GM21360 (cell line): ENCODE measurements at regions not wholly inside any gene's neighbourhood (a gene's known extent, or its start where the extent isn't known, plus 50 kb on each side); places are given as distances from the start of the nearest gene placed in this dataset.
"Not testable (repeated sequence)": the region's sequence is repeated elsewhere in the genome, so short reads cannot be mapped to it uniquely, and the experiment has no call there.

Experiments used
- ATAC-seq: cut with Tn5 transposase; IDR thresholded peaks from one replicate; pipeline ENCODE4 v1.9.1; 2021; ENCODE audit warnings: mild to moderate bottlenecking, moderate library complexity; ENCODE audit not compliant: unreplicated experiment

GRCh38 chr5:71905834-71906711 lies 187.0 kb downstream of the CARTPT start:
- no peak for ATAC-seq

DNA sequence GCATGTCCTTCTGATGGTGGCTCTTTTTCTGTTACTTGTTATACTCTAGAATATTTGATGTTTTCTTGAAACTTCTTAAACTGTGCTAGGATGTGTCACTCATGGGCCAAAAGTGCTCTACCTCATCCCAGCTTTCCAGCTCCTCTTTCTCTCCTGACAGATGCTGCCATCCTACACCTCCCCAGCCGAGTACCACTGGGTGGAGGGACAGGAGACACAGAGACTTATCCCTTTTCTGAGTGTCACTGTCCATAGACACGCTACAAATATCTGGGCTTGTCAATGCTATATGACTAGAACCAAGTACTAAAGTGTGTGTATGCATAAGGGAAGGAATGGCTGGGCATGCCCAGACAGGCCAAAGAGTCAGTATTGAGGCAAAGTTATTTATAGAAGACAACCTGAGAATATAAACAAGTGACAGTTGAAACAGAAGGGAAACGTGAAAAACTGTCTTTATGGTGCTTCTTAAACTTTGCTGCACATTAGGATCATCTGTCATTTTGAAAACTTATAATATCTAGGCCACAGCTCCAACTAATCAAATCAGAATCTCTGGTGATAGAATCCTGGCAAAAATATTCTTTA lies 188.0 kb downstream of the CARTPT start:
- ATAC-seq: no peak

GRCh38 chr5:71907608-71908145 lies 188.6 kb downstream of the CARTPT start:
- ATAC-seq: no peak

- ATAC-seq: no peak
These were observed 191.7 kb downstream of the CARTPT start for GRCh38 chr5:71910741-71911140.

DNA sequence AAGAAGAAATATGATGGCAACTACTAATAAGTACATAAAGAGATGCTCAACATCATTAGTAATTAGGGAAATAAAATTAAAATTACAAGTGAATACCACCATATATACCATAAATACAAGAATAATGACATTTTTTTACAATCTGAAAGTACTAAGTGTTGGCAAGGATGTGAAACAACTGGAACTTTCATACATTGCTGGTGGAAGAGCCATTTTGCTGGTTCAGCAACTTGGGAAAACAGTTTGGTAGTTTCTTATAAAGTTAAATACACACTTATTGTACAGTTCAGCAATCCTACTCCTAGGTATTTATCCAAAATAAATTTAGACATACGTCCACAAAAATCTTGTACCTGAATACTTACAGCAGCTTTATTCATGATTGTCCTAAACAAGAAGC lies 192.9 kb downstream of the CARTPT start:
- ATAC-seq: no peak

- no peak for ATAC-seq
These were observed 193.0 kb upstream of the MAP1B start for GRCh38 chr5:71914281-71914680.

DNA sequence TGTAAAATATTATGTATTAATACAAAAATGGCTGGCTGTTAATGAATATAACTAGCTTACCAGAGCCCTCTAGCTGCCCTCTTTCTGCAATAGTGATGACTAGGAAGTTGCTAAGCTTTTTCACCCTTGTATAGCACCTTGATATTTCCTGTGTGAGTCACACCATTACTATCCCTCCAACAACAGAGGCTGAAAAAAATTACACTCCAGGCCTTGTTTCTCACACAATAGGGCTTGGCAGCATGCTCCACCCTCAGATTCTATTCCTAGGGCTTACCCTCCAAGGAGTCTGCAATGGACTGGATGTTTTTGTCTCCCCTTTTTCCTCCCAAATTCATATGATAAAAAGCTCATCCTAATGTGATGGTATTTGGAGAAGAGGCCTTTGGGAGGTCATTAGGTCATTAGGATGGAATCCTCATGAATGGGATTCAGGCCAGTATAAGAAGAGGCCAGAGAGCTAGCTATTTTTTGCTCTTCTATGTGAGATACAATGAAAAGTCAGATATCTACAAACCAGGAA lies 184.6 kb upstream of the MAP1B start:
- ATAC-seq: no peak

- no peak for ATAC-seq
These were observed 183.5 kb upstream of the MAP1B start for GRCh38 chr5:71923755-71924154.

DNA sequence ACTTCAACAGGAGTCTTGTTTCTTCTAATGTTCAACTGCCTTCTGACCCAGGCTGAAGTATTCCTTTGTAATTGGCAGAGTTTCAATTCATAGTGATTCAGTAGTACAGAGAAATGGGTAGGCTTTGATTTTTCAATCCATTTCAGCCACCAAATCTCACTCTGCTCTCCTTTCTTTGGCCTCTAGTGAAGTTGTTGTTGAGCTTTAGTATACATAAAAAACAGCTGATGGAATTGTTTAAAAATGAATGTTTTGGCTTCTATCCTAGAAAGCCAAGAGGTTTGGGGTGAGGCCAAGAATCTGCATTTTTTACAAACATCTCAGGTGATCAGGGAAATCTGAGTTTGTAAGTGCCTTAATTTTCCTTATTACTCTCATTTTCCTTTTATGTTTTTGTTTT lies 182.9 kb upstream of the MAP1B start:
- ATAC-seq: no peak

DNA sequence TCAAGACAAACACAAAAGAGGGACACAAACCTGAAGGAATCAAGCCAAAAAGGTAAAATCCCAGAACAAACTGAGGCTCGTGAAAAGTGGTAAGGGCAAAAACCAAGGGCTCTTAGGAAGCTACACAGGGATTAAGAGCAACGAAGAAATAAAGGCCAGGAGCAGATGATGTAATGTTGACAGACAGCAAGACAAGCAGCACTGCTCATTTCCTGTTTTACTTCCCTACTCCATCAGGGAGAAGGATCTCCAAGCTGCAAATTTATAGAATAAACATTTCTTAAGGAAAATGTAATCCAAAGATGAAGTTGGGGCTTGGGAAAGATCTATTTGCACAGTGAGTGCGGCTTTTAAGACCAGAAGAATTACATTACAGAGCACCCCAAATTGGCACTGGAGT lies 182.3 kb upstream of the MAP1B start:
- no peak for ATAC-seq

DNA sequence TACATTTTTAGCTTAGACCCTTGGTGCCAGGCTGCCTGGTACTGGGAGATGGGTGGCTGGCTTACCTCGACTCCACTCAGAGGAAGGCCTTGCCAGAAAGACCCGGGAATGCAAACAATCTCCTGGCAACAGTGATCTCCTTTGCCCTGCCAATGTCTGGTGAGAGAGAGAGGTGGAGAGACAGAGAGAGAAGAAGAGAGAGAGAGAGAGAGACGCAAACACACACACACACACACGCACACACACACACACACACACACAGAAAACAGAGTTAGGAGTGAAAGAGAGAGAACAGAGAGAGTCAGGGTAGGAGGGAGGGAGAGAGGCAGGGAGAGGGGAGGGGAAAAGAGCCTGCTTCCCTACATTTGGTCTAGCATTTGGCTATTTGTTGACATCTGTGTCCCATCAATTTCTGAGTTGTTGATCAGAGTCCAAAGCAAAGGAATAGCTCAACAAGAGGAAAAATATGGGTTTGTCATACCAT lies 181.6 kb upstream of the MAP1B start:
- ATAC-seq: no peak

GRCh38 chr5:71929003-71929402 lies 178.3 kb upstream of the MAP1B start:
- ATAC-seq: no peak

DNA sequence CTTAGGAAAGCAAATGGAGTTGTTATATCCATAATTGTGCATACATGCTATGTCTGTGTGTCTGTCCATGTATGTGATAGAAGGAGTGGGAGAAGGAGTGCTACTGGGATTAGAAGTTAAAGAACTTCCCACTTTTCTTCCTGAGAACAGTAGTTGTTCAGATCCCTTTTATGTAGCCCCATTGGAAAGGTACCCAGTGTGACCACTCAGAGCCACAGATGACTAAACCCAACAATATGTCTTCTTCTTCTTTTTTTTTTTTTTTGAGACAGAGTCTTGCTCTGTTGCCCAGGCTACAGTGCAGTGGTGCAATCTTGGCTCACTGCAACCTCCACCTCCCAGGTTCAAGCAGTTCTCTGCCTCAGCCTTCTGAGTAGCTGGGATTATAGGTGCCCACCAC lies 176.7 kb upstream of the MAP1B start:
- ATAC-seq: not testable (repeated sequence)

- ATAC-seq: no peak
These were observed 175.1 kb upstream of the MAP1B start for GRCh38 chr5:71932131-71932654.

DNA sequence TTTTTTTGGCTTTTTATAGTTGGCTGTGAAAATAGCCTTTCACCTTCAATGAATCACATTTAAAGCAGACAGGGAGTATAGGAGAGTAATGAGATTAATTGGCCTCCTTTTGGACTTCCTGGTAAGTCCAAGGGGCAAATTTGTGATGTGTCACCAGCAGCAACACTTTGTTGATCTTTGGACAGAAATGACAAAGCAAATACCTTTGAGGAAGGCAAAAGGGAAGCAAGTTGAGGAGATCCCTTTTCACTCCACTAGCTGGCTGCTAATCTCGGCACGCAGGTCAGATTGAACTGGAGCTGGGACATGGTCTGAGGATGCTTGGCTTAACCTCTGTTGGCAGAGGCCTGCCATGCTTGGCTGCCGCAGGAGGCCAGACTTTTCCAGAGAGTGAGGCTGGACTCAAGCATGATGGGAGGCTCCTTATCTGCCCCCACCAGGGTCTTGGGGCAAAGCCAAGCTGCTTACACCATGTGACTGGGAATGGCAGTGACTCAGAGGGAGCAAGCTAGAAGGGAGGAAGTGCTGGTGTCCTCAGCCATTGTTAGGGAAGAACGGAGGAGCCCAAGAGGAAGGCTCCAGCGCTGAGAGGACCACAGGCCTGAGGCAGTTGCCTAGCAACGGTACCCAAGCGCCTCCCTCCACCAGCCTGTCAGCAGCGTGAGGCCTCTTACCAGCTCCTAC lies 174.5 kb upstream of the MAP1B start:
- no peak for ATAC-seq

- ATAC-seq: no peak
These were observed 173.0 kb upstream of the MAP1B start for GRCh38 chr5:71934322-71934721.

- no peak for ATAC-seq
These were observed 169.2 kb upstream of the MAP1B start for GRCh38 chr5:71937921-71938698.

- no peak for ATAC-seq
These were observed 168.4 kb upstream of the MAP1B start for GRCh38 chr5:71938895-71939294.

GRCh38 chr5:71939452-71940230 lies 167.6 kb upstream of the MAP1B start:
- no peak for ATAC-seq
